Osteoblast (primary cell): ENCODE measurements at regions not wholly inside any gene's neighbourhood (a gene's known extent, or its start where the extent isn't known, plus 50 kb on each side); places are given as distances from the start of the nearest gene placed in this dataset.

Source experiments
- DNase-seq: peaks from one replicate; pipeline ENCODE4 v3.0.0; 2011; ENCODE audit warnings: low spot score, mixed read lengths; ENCODE audit not compliant: insufficient read length; ENCODE audit errors: missing footprints
- H2AFZ ChIP-seq: 2 replicates; pipeline ENCODE4 v1.6.0; 2011; ENCODE audit warnings: mild to moderate bottlenecking, low read length
- H3K27ac ChIP-seq: 2 replicates; pipeline ENCODE4 v1.5.1; 2011; ENCODE audit warnings: mild to moderate bottlenecking, low read depth, low read length, moderate library complexity
- H3K27me3 ChIP-seq: 2 replicates; pipeline ENCODE4 v1.6.0; 2012; ENCODE audit warnings: mild to moderate bottlenecking, control low read depth, inconsistent platforms, low read length, moderate library complexity; ENCODE audit not compliant: insufficient read depth
- H3K36me3 ChIP-seq: 2 replicates; pipeline ENCODE4 v1.5.1; 2011; ENCODE audit warnings: mild to moderate bottlenecking, low read length, control low read depth, moderate library complexity; ENCODE audit not compliant: insufficient read depth
- H3K4me1 ChIP-seq: 2 replicates; pipeline ENCODE4 v1.5.1; 2011; ENCODE audit warnings: mild to moderate bottlenecking, low read length, control low read depth, moderate library complexity; ENCODE audit not compliant: insufficient read depth
- H3K4me2 ChIP-seq: 2 replicates; pipeline ENCODE4 v1.6.0; 2011; ENCODE audit warnings: mild to moderate bottlenecking, low read length; ENCODE audit not compliant: insufficient read depth
- H3K4me3 ChIP-seq: fragments of 200-600 bp; sonication (generic); 3 replicates; pipeline ENCODE4 v1.5.1; 2012; ENCODE audit warnings: mild to moderate bottlenecking, low read length, inconsistent platforms; ENCODE audit not compliant: insufficient read depth
- H3K79me2 ChIP-seq: 2 replicates; pipeline ENCODE4 v1.6.0; 2012; ENCODE audit warnings: mild to moderate bottlenecking, low read length, control low read depth, inconsistent platforms; ENCODE audit not compliant: insufficient read depth
- H3K9me3 ChIP-seq: 2 replicates; pipeline ENCODE4 v1.5.1; 2011; ENCODE audit warnings: low read depth, low read length, control low read depth
- H4K20me1 ChIP-seq: 2 replicates; pipeline ENCODE4 v1.6.0; 2012; ENCODE audit warnings: mild to moderate bottlenecking, low read length, control low read depth; ENCODE audit not compliant: insufficient read depth
- CTCF ChIP-seq: IDR thresholded peaks from 2 replicates; pipeline ENCODE4 v1.5.1; 2011; ENCODE audit warnings: mild to moderate bottlenecking, low read depth, low read length, moderate library complexity; ENCODE audit errors: extremely low read depth

GRCh38 chr9:115743709-115744605 lies 409.6 kb upstream of the PAPPA start:
- Histone ChIP-seq H3K27ac (no peak overlapping the region), H3K4me1 (no peaks in the 10 kb centered on the region), H2AFZ (no peak overlapping the region), H4K20me1 (no peaks in the 10 kb centered on the region), H3K27me3 (no peaks in the 10 kb centered on the region), H3K9me3 (no peaks in the 10 kb centered on the region), H3K36me3 (no peaks in the 10 kb centered on the region), H3K4me3 (no peak overlapping the region), H3K79me2 (no peaks in the 10 kb centered on the region), H3K4me2 (no peak overlapping the region)
- no peak for DNase-seq
- no peak for TF ChIP-seq CTCF

GRCh38 chr9:115746496-115746895 lies 407.1 kb upstream of the PAPPA start:
- Histone ChIP-seq H4K20me1 (no peaks in the 10 kb centered on the region), H3K4me1 (no peaks in the 10 kb centered on the region), H3K79me2 (no peaks in the 10 kb centered on the region), H3K4me3 (no peak overlapping the region), H3K9me3 (no peaks in the 10 kb centered on the region), H2AFZ (no peak overlapping the region), H3K4me2 (no peak overlapping the region), H3K27ac (no peak overlapping the region), H3K27me3 (no peaks in the 10 kb centered on the region), H3K36me3 (no peaks in the 10 kb centered on the region)
- no peak for DNase-seq
- no peak for TF ChIP-seq CTCF

- H3K9me3 ChIP-seq = no peaks in the 10 kb centered on the region
- H3K4me2 ChIP-seq = no peak overlapping the region
- no peaks in the 10 kb centered on the region for H3K79me2 ChIP-seq
- TF ChIP-seq CTCF = no peak
- H2AFZ ChIP-seq = no peak overlapping the region
- H3K27me3 ChIP-seq = no peaks in the 10 kb centered on the region
- no peak for DNase-seq
- no peak overlapping the region for H3K4me3 ChIP-seq
- no peaks in the 10 kb centered on the region for H3K36me3 ChIP-seq
- no peaks in the 10 kb centered on the region for H3K4me1 ChIP-seq
- H3K27ac ChIP-seq = no peak overlapping the region
- H4K20me1 ChIP-seq = no peaks in the 10 kb centered on the region
These were observed 405.9 kb upstream of the PAPPA start for GRCh38 chr9:115747731-115748130.

GRCh38 chr9:115756736-115757135 lies 396.9 kb upstream of the PAPPA start:
- Histone ChIP-seq H4K20me1 (no peaks in the 10 kb centered on the region), H3K4me3 (no peak overlapping the region), H2AFZ (no peak overlapping the region), H3K36me3 (no peaks in the 10 kb centered on the region), H3K4me2 (no peak overlapping the region), H3K27ac (no peak overlapping the region), H3K4me1 (peaks cover 16% of the 10 kb centered on the region), H3K79me2 (no peaks in the 10 kb centered on the region), H3K27me3 (no peaks in the 10 kb centered on the region), H3K9me3 (no peaks in the 10 kb centered on the region)
- no peak for TF ChIP-seq CTCF
- no peak for DNase-seq
